ENCODE measurements at regions not wholly inside any gene's neighbourhood (a gene's known extent, or its start where the extent isn't known, plus 50 kb on each side); places are given as distances from the start of the nearest gene placed in this dataset.

GRCh38 chr15:81914734-81915256 lies 131.0 kb downstream of the MEX3B start:
- WGBS, 2 donors = 17 to 20% methylated on average over 7 of the region's 7 CpGs
- Histone ChIP-seq H3K36me3 (ENCODE audit: control insufficient read depth in 1 of 2, insufficient read depth in 2 of 2, low read length in 1 of 2) (no peaks in the 10 kb centered on the region), H3K27ac (ENCODE audit: low read depth in 1 of 2, low read length in 2 of 2) (no peak overlapping the region), H3K4me3 (ENCODE audit: low read length in 2 of 2) (no peak overlapping the region), H3K9me3 (ENCODE audit: control insufficient read depth, low read length) (no peaks in the 10 kb centered on the region), H3K27me3 (ENCODE audit: control insufficient read depth in 1 of 2, insufficient read depth in 2 of 2, low read length in 1 of 2) (no peaks in the 10 kb centered on the region), H3K4me1 (ENCODE audit: control insufficient read depth in 1 of 2, insufficient read depth in 2 of 2, low read length in 2 of 2) (no peaks in the 10 kb centered on the region)
- intact Hi-C loops (cut with DNase I) = no loop called here
- ATAC-seq (ENCODE audit: low FRiP score) (peak; percentile 62), DNase-seq (no peak)

GRCh38 chr15:81914333-81914732 lies 131.5 kb downstream of the MEX3B start:
- Histone ChIP-seq H3K9me3 (ENCODE audit: control insufficient read depth, low read length) (no peaks in the 10 kb centered on the region), H3K27ac (ENCODE audit: low read depth in 1 of 2, low read length in 2 of 2) (no peak overlapping the region), H3K4me1 (ENCODE audit: control insufficient read depth in 1 of 2, insufficient read depth in 2 of 2, low read length in 2 of 2) (no peaks in the 10 kb centered on the region), H3K27me3 (ENCODE audit: control insufficient read depth in 1 of 2, insufficient read depth in 2 of 2, low read length in 1 of 2) (no peaks in the 10 kb centered on the region), H3K4me3 (ENCODE audit: low read length in 2 of 2) (no peak overlapping the region), H3K36me3 (ENCODE audit: control insufficient read depth in 1 of 2, insufficient read depth in 2 of 2, low read length in 1 of 2) (no peaks in the 10 kb centered on the region)
- no peak for DNase-seq
- intact Hi-C loops (cut with DNase I) = no loop called here
- no peak for ATAC-seq (ENCODE audit: low FRiP score)
- WGBS, 2 donors = 83 to 86% methylated on average over 3 of the region's 3 CpGs

DNA sequence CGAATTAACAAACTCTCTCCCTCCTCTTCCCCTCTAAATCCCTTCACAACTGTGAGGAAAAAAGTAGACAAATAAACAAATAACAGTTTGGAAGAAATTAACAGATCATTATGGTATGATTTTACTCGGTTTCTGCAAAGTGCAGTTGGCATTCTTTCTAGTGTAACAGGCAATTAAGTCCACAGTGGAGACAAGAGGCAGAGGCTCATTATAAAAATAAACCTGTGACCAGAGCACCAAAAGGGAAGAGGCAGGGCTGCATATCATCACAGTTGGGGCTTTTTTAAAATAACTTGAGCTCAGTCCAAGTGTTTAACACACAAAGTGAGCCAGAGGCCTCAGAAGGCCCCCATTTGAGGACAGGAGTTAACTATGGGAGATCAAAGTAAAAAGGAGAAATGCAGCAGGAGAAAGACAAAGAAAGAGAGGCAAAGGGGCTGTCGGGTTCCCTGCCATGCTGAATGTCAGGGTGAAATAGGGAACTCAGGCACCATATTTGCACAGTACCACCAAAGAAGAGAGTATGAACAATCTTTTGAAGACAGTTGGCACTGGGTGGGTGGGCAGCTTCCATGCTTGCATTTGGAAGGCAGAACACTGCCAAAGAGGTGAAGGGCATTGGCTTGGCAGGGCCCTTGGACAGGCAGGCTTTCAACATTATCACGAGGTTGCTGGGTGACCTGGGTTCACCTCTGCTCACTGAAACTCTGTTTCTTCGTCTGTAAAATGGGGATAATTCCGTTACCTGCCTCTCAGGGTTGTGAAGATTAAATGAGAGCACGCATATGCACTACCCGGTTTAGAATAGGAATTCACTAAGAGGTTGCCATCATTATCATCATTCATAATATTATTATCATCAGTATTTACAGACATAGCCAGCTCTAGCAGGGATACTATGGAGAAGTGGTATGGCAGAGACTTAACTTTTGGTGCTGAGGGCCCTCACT lies 134.5 kb downstream of the MEX3B start:
- ATAC-seq (ENCODE audit: low FRiP score) (no peak), DNase-seq (no peak)
- no peak overlapping the region for H3K4me3 ChIP-seq (ENCODE audit: low read length in 2 of 2)
- no peaks in the 10 kb centered on the region for H3K27me3 ChIP-seq (ENCODE audit: control insufficient read depth in 1 of 2, insufficient read depth in 2 of 2, low read length in 1 of 2)
- 61% methylated on average over 8 of the region's 8 CpGs for WGBS, 2 donors
- no peaks in the 10 kb centered on the region for H3K9me3 ChIP-seq (ENCODE audit: control insufficient read depth, low read length)
- no peak overlapping the region for H3K27ac ChIP-seq (ENCODE audit: low read depth in 1 of 2, low read length in 2 of 2)
- H3K4me1 ChIP-seq (ENCODE audit: control insufficient read depth in 1 of 2, insufficient read depth in 2 of 2, low read length in 2 of 2) = no peaks in the 10 kb centered on the region
- H3K36me3 ChIP-seq (ENCODE audit: control insufficient read depth in 1 of 2, insufficient read depth in 2 of 2, low read length in 1 of 2) = no peaks in the 10 kb centered on the region
- intact Hi-C loops (cut with DNase I) = no loop called here

DNA sequence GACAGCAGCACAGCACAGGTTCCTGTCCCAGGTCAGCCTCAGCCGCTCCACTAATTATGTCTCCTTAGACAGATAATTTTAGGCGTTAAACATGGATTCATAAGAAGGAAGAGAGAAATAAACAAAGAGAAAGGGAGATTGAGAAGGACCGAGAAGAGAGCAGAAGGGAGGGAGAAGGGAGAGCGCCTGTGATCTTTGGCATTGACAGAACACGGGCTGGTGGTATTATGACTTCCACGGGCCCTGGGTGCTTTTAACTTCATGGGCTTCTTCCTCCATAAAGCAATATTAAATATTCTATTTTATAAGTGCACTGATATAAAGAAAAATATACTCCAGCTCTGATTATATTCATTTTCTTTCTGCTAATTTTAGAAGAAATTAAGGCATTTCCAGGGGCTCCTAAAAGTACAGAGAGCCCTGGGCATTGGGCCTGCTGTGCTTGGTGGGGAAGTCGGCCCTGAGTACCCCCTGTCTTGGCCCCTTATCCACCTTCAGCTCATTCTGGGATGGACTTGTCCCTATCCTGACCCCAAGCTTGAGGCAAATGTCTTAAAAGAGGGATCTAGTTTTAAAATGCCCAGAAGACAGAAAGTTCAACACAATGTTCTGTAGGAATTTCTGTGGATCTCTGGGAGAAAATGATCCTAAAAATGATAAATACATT lies 135.3 kb downstream of the MEX3B start:
- H3K4me1 ChIP-seq (ENCODE audit: control insufficient read depth in 1 of 2, insufficient read depth in 2 of 2, low read length in 2 of 2) = no peaks in the 10 kb centered on the region
- no peaks in the 10 kb centered on the region for H3K27me3 ChIP-seq (ENCODE audit: control insufficient read depth in 1 of 2, insufficient read depth in 2 of 2, low read length in 1 of 2)
- no peaks in the 10 kb centered on the region for H3K9me3 ChIP-seq (ENCODE audit: control insufficient read depth, low read length)
- ATAC-seq (ENCODE audit: low FRiP score) = no peak
- DNase-seq = no peak
- no peaks in the 10 kb centered on the region for H3K36me3 ChIP-seq (ENCODE audit: control insufficient read depth in 1 of 2, insufficient read depth in 2 of 2, low read length in 1 of 2)
- H3K27ac ChIP-seq (ENCODE audit: low read depth in 1 of 2, low read length in 2 of 2) = no peak overlapping the region
- 33 to 39% methylated on average over 7 of the region's 7 CpGs for WGBS, 2 donors
- intact Hi-C loops (cut with DNase I) = no loop called here
- H3K4me3 ChIP-seq (ENCODE audit: low read length in 2 of 2) = no peak overlapping the region

GRCh38 chr15:81909011-81909358 lies 136.8 kb downstream of the MEX3B start:
- 49 to 50% methylated on average over 2 of the region's 2 CpGs for WGBS, 2 donors
- intact Hi-C loops (cut with DNase I) = no loop called here
- ATAC-seq (ENCODE audit: low FRiP score) (no peak), DNase-seq (no peak)
- no peaks in the 10 kb centered on the region for H3K27me3 ChIP-seq (ENCODE audit: control insufficient read depth in 1 of 2, insufficient read depth in 2 of 2, low read length in 1 of 2)
- H3K9me3 ChIP-seq (ENCODE audit: control insufficient read depth, low read length) = no peaks in the 10 kb centered on the region
- no peaks in the 10 kb centered on the region for H3K36me3 ChIP-seq (ENCODE audit: control insufficient read depth in 1 of 2, insufficient read depth in 2 of 2, low read length in 1 of 2)
- no peak overlapping the region for H3K4me3 ChIP-seq (ENCODE audit: low read length in 2 of 2)
- no peaks in the 10 kb centered on the region for H3K4me1 ChIP-seq (ENCODE audit: control insufficient read depth in 1 of 2, insufficient read depth in 2 of 2, low read length in 2 of 2)
- H3K27ac ChIP-seq (ENCODE audit: low read depth in 1 of 2, low read length in 2 of 2) = no peak overlapping the region

GRCh38 chr15:81908111-81908510 lies 137.7 kb downstream of the MEX3B start:
- Histone ChIP-seq H3K9me3 (ENCODE audit: control insufficient read depth, low read length) (no peaks in the 10 kb centered on the region), H3K27ac (ENCODE audit: low read depth in 1 of 2, low read length in 2 of 2) (no peak overlapping the region), H3K4me1 (ENCODE audit: control insufficient read depth in 1 of 2, insufficient read depth in 2 of 2, low read length in 2 of 2) (no peaks in the 10 kb centered on the region), H3K36me3 (ENCODE audit: control insufficient read depth in 1 of 2, insufficient read depth in 2 of 2, low read length in 1 of 2) (no peaks in the 10 kb centered on the region), H3K4me3 (ENCODE audit: low read length in 2 of 2) (no peak overlapping the region), H3K27me3 (ENCODE audit: control insufficient read depth in 1 of 2, insufficient read depth in 2 of 2, low read length in 1 of 2) (no peaks in the 10 kb centered on the region)
- ATAC-seq (ENCODE audit: low FRiP score) = no peak
- no peak for DNase-seq
- intact Hi-C loops (cut with DNase I) = no loop called here
- WGBS, 2 donors = 76 to 77% methylated on average over 2 of the region's 2 CpGs

DNA sequence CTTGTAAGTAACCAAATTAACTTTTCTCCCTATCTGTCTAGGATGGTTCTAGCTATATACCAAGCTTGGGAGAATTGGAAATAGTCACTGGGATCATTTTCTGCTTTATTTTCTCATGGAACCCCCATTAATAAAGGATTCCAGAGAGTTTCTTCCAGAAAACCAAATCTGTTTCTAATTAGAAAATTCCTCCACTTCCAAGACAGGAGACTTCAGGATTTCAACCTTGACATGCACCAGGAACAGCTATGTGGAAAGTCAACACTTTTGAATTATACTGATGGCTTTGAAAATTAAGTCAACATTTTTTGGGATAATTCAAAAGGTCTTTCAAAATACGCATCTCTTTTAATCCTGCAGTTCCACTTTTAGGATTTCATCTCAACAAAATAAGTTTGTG lies 138.3 kb downstream of the MEX3B start:
- no peak overlapping the region for H3K27ac ChIP-seq (ENCODE audit: low read depth in 1 of 2, low read length in 2 of 2)
- no peaks in the 10 kb centered on the region for H3K36me3 ChIP-seq (ENCODE audit: control insufficient read depth in 1 of 2, insufficient read depth in 2 of 2, low read length in 1 of 2)
- intact Hi-C loops (cut with DNase I) = no loop called here
- no peaks in the 10 kb centered on the region for H3K9me3 ChIP-seq (ENCODE audit: control insufficient read depth, low read length)
- ATAC-seq (ENCODE audit: low FRiP score) = no peak
- no peaks in the 10 kb centered on the region for H3K27me3 ChIP-seq (ENCODE audit: control insufficient read depth in 1 of 2, insufficient read depth in 2 of 2, low read length in 1 of 2)
- WGBS, 2 donors = 93% methylated on average over 1 of the region's 1 CpG
- H3K4me3 ChIP-seq (ENCODE audit: low read length in 2 of 2) = no peak overlapping the region
- no peak for DNase-seq
- no peaks in the 10 kb centered on the region for H3K4me1 ChIP-seq (ENCODE audit: control insufficient read depth in 1 of 2, insufficient read depth in 2 of 2, low read length in 2 of 2)

DNA sequence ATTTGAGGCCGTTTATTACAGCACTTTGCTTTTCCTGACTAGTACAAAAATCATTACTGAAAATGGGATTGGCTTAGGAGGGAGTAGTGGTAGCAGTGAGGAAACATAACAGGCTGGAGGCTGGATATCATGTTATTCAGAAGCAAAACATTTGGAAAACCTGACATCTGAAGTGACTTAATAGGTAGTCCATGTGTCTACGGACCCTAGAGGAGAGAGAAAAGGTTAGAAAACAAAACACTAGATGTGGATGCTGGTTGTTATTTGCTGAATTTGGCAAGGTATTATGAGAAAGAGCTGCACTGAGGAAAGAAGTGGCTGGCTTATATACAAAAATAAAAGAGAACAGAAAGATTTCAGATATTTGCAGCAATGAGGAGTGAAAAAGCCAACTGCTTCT lies 139.9 kb downstream of the MEX3B start:
- no peaks in the 10 kb centered on the region for H3K9me3 ChIP-seq (ENCODE audit: control insufficient read depth, low read length)
- 56 to 63% methylated on average over 2 of the region's 2 CpGs for WGBS, 2 donors
- H3K4me3 ChIP-seq (ENCODE audit: low read length in 2 of 2) = no peak overlapping the region
- H3K36me3 ChIP-seq (ENCODE audit: control insufficient read depth in 1 of 2, insufficient read depth in 2 of 2, low read length in 1 of 2) = no peaks in the 10 kb centered on the region
- ATAC-seq (ENCODE audit: low FRiP score) = no peak
- no peak for DNase-seq
- H3K4me1 ChIP-seq (ENCODE audit: control insufficient read depth in 1 of 2, insufficient read depth in 2 of 2, low read length in 2 of 2) = no peaks in the 10 kb centered on the region
- no peaks in the 10 kb centered on the region for H3K27me3 ChIP-seq (ENCODE audit: control insufficient read depth in 1 of 2, insufficient read depth in 2 of 2, low read length in 1 of 2)
- no peak overlapping the region for H3K27ac ChIP-seq (ENCODE audit: low read depth in 1 of 2, low read length in 2 of 2)
- intact Hi-C loops (cut with DNase I) = no loop called here

GRCh38 chr15:81901319-81901718 lies 144.5 kb downstream of the MEX3B start:
- Histone ChIP-seq H3K4me3 (ENCODE audit: low read length in 2 of 2) (no peak overlapping the region), H3K4me1 (ENCODE audit: control insufficient read depth in 1 of 2, insufficient read depth in 2 of 2, low read length in 2 of 2) (peaks cover 0 to 2% of the 10 kb centered on the region in 2 donors), H3K27ac (ENCODE audit: low read depth in 1 of 2, low read length in 2 of 2) (no peak overlapping the region), H3K27me3 (ENCODE audit: control insufficient read depth in 1 of 2, insufficient read depth in 2 of 2, low read length in 1 of 2) (no peaks in the 10 kb centered on the region), H3K9me3 (ENCODE audit: control insufficient read depth, low read length) (no peaks in the 10 kb centered on the region), H3K36me3 (ENCODE audit: control insufficient read depth in 1 of 2, insufficient read depth in 2 of 2, low read length in 1 of 2) (no peaks in the 10 kb centered on the region)
- intact Hi-C loops (cut with DNase I) = no loop called here
- WGBS, 2 donors = 75% methylated on average over 5 of the region's 5 CpGs
- no peak for ATAC-seq (ENCODE audit: low FRiP score)
- DNase-seq = no peak
